CD4-positive, alpha-beta T cell treated with Interleukin-17A for 1 hour (primary cell): ENCODE measurements at regions not wholly inside any gene's neighbourhood (a gene's known extent, or its start where the extent isn't known, plus 50 kb on each side); places are given as distances from the start of the nearest gene placed in this dataset.

Experiments
- DNase-seq: peaks from one replicate; pipeline ENCODE4 v3.0.0-alpha.2; 2020

DNA sequence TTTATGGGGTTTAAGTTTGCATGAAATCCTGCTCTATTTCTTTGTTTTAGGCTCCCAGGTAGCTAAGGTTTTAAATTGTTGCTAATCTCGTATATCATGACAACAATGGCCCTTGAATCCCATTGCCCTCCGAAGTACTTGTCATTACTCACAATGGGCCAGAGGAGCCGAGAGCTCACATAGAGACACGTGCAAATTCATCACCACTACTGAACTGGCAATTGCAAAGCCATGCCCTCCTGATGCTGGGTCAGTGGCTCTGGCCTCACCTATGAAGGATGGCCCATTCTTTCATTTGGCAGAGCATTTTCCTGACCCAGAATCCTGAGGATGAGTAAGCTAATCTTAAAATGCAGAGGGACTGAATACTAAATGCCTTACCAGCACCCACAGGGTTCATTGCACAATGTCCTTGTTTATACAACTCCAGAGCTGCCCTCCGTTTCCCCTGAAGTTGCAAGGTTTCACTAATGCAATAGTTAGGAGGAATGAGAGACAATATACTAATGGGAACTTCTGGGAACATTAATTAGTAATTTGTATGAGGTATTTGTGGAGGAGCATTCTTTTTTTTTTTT lies 71.6 kb upstream of the GAREM1 start:
- DNase-seq = no peak

- DNase-seq = no peak
Observed at GRCh38 chr18:32530947-32531651, 60.4 kb upstream of the GAREM1 start.

DNA sequence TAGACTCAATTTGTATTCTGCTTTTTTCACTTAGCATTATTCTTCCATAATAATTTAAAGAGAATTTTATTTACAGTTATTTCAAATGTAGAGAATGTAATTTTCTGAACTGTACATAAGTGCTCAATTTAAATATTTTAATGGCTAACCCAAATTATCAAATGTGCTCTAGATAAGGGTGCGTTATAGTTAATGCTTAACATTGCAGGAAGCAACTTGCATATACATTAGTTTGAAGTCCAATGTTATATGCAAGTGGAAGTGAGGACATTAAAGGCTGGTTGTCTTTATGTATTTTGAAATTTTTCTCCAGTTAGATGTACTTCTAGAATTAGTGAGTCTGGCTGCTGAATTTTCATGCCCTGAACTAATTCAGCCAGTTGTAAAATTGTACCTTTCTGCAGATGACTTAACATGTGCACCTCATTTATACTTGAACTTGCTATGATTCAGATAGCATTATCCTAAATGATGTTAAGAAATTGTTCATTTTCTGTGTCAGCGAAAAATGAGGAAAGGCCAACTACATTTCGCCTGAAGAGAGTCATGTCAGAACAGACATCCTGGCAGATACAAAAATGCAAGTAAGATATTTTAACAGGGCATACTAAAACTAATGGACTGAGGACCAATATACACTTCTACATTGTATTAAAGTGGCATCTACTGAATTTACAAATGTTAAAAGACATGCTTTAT lies 59.2 kb upstream of the GAREM1 start:
- DNase-seq = no peak

- no peak for DNase-seq
Observed at GRCh38 chr18:32520771-32521170, 50.1 kb upstream of the GAREM1 start.
